ENCODE measurements at regions not wholly inside any gene's neighbourhood (a gene's known extent, or its start where the extent isn't known, plus 50 kb on each side); places are given as distances from the start of the nearest gene placed in this dataset.

DNA sequence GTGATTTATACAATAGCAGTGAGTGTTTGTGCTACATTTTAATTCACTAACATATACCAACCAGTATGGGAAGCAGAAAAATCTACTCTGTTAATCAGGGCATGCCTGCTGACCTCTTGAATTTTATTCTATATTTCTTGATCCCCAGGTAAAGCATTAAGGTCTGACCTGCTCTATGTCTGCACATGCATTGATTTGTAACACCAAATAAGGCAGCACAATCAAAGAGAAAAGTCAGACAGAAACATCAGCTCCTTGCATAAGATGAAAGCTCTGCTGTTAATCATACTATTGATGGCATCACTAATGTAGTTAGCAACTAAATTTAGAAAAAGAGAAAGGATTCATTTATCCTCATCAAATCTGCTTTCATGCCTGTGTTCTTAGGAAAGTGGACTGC, 2744.8 kb upstream of the PCDH20 start:
- no peak for TF ChIP-seq CTCF (IDR thresholded peaks at IDR 0.05)
- no peak for DNase-seq
- Histone ChIP-seq H3K36me3 (no peaks in the 10 kb centered on the region), H3K27ac (no peak overlapping the region), H3K9me3 (no peaks in the 10 kb centered on the region), H3K27me3 (ENCODE audit: low read depth) (no peaks in the 10 kb centered on the region), H3K4me1 (no peaks in the 10 kb centered on the region), H3K4me3 (no peak overlapping the region)
- intact Hi-C loops (cut with DNase I): no loop called here
- no peak for ATAC-seq

GRCh38 chr13:64158908-64159307, 2743.3 kb upstream of the PCDH20 start:
- Histone ChIP-seq H3K4me1 (no peaks in the 10 kb centered on the region), H3K27me3 (ENCODE audit: low read depth) (no peaks in the 10 kb centered on the region), H3K27ac (no peak overlapping the region), H3K9me3 (no peaks in the 10 kb centered on the region), H3K4me3 (no peak overlapping the region), H3K36me3 (no peaks in the 10 kb centered on the region)
- DNase-seq (no peak), ATAC-seq (no peak)
- intact Hi-C loops (cut with DNase I): no loop called here
- TF ChIP-seq CTCF (IDR thresholded peaks at IDR 0.05): no peak

- Histone ChIP-seq H3K27me3 (ENCODE audit: low read depth) (no peaks in the 10 kb centered on the region), H3K9me3 (no peaks in the 10 kb centered on the region), H3K4me1 (no peaks in the 10 kb centered on the region), H3K27ac (no peak overlapping the region), H3K36me3 (no peaks in the 10 kb centered on the region), H3K4me3 (no peak overlapping the region)
- TF ChIP-seq CTCF (IDR thresholded peaks at IDR 0.05): no peak
- ATAC-seq (no peak), DNase-seq (no peak)
- intact Hi-C loops (cut with DNase I): no loop called here
Measured at GRCh38 chr13:64154514-64154913, 2738.9 kb upstream of the PCDH20 start.

GRCh38 chr13:64130600-64130999, 2715.0 kb upstream of the PCDH20 start:
- H3K4me1 ChIP-seq: no peaks in the 10 kb centered on the region
- ATAC-seq (peak in 1 of 2 donors; percentile 25), DNase-seq (no peak)
- no peaks in the 10 kb centered on the region for H3K27me3 ChIP-seq (ENCODE audit: low read depth)
- TF ChIP-seq CTCF (IDR thresholded peaks at IDR 0.05): no peak
- no peaks in the 10 kb centered on the region for H3K36me3 ChIP-seq
- intact Hi-C loops (cut with DNase I): no loop called here
- no peaks in the 10 kb centered on the region for H3K9me3 ChIP-seq
- no peak overlapping the region for H3K4me3 ChIP-seq
- no peak overlapping the region for H3K27ac ChIP-seq

DNA sequence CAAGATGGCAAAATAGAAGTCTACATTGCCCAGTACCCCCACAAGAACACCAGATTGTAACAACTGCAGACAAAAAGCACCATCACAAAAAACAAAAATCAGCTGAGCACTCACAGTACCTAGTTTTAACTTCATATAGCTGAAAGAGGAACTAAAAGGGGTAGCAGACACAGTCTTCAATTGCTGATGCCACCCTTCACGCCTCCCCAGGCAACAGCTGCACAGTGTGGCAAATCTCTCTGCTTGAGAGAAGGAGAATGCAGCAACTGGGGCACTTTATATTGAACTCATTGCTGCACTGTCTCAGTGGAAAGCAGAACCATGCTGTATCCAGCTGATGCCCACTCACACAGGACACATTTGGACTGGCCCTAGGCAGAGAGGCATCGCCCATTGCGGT, 2714.5 kb upstream of the PCDH20 start:
- Histone ChIP-seq H3K27ac (no peak overlapping the region), H3K4me3 (no peak overlapping the region), H3K36me3 (no peaks in the 10 kb centered on the region), H3K27me3 (ENCODE audit: low read depth) (no peaks in the 10 kb centered on the region), H3K9me3 (no peaks in the 10 kb centered on the region), H3K4me1 (no peaks in the 10 kb centered on the region)
- ATAC-seq (peak in 1 of 2 donors; percentile 30), DNase-seq (no peak)
- no peak for TF ChIP-seq CTCF (IDR thresholded peaks at IDR 0.05)
- intact Hi-C loops (cut with DNase I): no loop called here

- H3K9me3 ChIP-seq: no peaks in the 10 kb centered on the region
- H3K36me3 ChIP-seq: no peaks in the 10 kb centered on the region
- no peak for TF ChIP-seq CTCF (IDR thresholded peaks at IDR 0.05)
- ATAC-seq: no peak
- intact Hi-C loops (cut with DNase I): no loop called here
- H3K4me3 ChIP-seq: no peak overlapping the region
- H3K27ac ChIP-seq: no peak overlapping the region
- no peaks in the 10 kb centered on the region for H3K4me1 ChIP-seq
- no peak for DNase-seq
- H3K27me3 ChIP-seq (ENCODE audit: low read depth): no peaks in the 10 kb centered on the region
Measured at GRCh38 chr13:64127856-64128255, 2712.2 kb upstream of the PCDH20 start.

All from lower lobe of right lung (tissue), 2 donors.